ENCODE measurements at regions not wholly inside any gene's neighbourhood (a gene's known extent, or its start where the extent isn't known, plus 50 kb on each side); places are given as distances from the start of the nearest gene placed in this dataset.

DNA sequence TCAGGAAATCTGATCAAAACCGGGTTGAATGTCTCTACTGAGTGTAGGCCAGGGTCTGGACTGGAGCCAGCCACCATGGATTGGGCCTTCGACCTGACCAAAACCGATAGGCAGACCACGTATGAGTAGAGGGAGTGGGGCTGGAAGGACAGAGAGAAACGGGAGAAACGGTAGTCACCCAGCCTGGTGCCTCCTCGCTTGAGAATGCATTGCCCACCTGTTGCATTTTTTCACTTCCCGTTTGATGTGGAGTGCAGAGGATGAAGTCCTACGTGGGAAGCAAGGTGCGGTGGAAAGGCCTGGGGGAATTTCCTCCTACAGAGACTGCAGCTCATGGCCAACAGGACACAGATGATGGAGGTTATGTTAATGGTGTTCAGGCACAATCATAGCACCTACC lies 53.9 kb upstream of the ECI2 start:
- POLR2A ChIA-PET = no interaction called here
- H3K27me3 Mint-ChIP-seq = peaks cover 7% of the 10 kb centered on the region
- ATAC-seq (no peak), DNase-seq (no peak)
- TF ChIP-seq, protein P1, sequence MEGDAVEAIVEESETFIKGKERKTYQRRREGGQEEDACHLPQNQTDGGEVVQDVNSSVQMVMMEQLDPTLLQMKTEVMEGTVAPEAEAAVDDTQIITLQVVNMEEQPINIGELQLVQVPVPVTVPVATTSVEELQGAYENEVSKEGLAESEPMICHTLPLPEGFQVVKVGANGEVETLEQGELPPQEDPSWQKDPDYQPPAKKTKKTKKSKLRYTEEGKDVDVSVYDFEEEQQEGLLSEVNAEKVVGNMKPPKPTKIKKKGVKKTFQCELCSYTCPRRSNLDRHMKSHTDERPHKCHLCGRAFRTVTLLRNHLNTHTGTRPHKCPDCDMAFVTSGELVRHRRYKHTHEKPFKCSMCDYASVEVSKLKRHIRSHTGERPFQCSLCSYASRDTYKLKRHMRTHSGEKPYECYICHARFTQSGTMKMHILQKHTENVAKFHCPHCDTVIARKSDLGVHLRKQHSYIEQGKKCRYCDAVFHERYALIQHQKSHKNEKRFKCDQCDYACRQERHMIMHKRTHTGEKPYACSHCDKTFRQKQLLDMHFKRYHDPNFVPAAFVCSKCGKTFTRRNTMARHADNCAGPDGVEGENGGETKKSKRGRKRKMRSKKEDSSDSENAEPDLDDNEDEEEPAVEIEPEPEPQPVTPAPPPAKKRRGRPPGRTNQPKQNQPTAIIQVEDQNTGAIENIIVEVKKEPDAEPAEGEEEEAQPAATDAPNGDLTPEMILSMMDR (IDR thresholded peaks at IDR 0.05) = no peak
- H3K27ac Mint-ChIP-seq = no peak overlapping the region
- intact Hi-C loops (cut with micrococcal nuclease) = no loop called here
- peaks cover 4% of the 10 kb centered on the region for H3K9me3 Mint-ChIP-seq
- no peak overlapping the region for H3K4me3 Mint-ChIP-seq
- peaks cover 9% of the 10 kb centered on the region for H3K4me1 Mint-ChIP-seq (ENCODE audit: low read depth)
- CTCF ChIA-PET = interaction anchor here (0.6 kb wide), 1 partner anchor 54 kb away, joined by 7 read pairs; the partner anchor contains the start of gene ECI2
- no peaks in the 10 kb centered on the region for H3K36me3 Mint-ChIP-seq (ENCODE audit: low read depth)

DNA sequence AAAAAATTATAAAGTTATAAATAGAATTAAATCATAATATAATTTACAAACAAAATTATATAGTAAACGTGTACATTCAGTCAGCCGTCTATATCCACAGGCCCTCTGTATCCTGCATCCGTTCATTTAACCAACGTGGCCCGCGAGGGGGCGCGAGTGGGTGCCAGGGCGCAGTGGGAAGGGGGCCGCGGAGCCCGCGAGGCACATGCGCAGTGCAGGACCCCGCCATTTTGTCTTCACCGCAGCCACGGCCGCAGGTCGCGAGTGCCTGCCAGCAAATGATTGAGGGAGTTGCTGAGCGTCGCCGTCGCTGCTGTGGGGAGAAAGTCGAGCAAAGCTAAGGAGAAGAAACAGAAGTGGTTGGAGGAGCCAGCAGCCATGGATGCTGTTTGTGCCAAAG lies 53.4 kb upstream of the ECI2 start:
- ChIA-PET CTCF (interaction anchor here (0.6 kb wide), 1 partner anchor 53 kb away, joined by 7 read pairs; the partner anchor contains the start of gene ECI2), POLR2A (no interaction called here)
- TF ChIP-seq, protein P1 (IDR thresholded peaks at IDR 0.05) = no peak
- H3K4me1 Mint-ChIP-seq (ENCODE audit: low read depth) = peaks cover 9% of the 10 kb centered on the region
- intact Hi-C loops (cut with micrococcal nuclease) = no loop called here
- H3K9me3 Mint-ChIP-seq = peaks cover 4% of the 10 kb centered on the region
- no peak for ATAC-seq
- no peak for DNase-seq
- no peaks in the 10 kb centered on the region for H3K36me3 Mint-ChIP-seq (ENCODE audit: low read depth)
- H3K27me3 Mint-ChIP-seq = peaks cover 7% of the 10 kb centered on the region
- no peak overlapping the region for H3K4me3 Mint-ChIP-seq
- H3K27ac Mint-ChIP-seq = no peak overlapping the region

DNA sequence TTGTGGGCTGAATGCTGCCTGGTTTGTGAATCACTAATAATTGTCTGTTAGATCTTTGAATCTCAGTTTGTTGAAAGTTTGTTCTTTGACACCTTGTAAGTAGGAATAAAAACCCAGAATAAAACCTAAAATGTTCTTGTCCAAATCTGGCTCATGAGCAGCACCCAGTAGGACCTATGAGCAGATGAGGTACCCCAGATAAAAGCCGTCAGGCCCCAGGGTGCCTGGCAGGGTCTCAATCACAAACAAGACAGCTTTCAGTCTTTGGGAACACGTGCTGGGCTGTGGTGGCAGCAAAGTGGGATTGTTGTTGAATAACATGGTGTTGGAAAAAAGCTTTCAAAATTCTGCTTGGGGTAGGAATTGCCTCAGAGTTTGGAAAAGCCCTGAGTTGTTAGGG lies 52.1 kb upstream of the ECI2 start:
- POLR2A ChIA-PET = no interaction called here
- Mint-ChIP-seq H3K4me3 (no peak overlapping the region), H3K27me3 (peaks cover 8% of the 10 kb centered on the region), H3K4me1 (ENCODE audit: low read depth) (peaks cover 9% of the 10 kb centered on the region), H3K36me3 (ENCODE audit: low read depth) (no peaks in the 10 kb centered on the region), H3K27ac (no peak overlapping the region), H3K9me3 (peaks cover 4% of the 10 kb centered on the region)
- CTCF ChIA-PET = interaction anchor here (1.0 kb wide), 1 partner anchor 23 kb away, joined by 5 read pairs; no protein-coding TSS in a partner anchor
- DNase-seq (no peak), ATAC-seq (no peak)
- intact Hi-C loops (cut with micrococcal nuclease) = no loop called here
- TF ChIP-seq, protein P1 (IDR thresholded peaks at IDR 0.05) = no peak

DNA sequence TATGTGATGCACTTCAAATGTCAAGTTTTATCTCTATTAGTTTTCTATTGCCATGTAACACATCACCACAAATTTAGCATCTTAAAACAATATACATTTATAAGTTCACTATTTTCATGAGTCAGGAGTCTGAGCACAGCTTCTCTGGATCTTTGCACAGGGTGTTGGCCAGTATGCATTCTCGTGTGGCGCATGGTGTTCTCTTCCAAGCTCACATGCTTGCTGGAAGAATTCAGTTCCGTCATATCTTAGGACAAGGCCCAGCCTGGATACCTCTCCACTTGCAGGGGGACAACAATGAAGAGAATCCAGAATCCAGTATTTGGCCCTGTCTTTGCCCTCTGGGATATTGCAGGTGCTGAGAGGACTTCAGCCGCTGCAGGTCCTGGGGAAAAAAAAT lies 51.0 kb upstream of the ECI2 start:
- ChIA-PET CTCF (interaction anchor here (1.0 to 1.1 kb wide), 2 partner anchors 18 to 24 kb away, joined by 3 to 5 read pairs; no protein-coding TSS in a partner anchor), POLR2A (no interaction called here)
- TF ChIP-seq, protein P1 (IDR thresholded peaks at IDR 0.05) = no peak
- no peak overlapping the region for H3K4me3 Mint-ChIP-seq
- H3K4me1 Mint-ChIP-seq (ENCODE audit: low read depth) = peaks cover 9% of the 10 kb centered on the region
- intact Hi-C loops (cut with micrococcal nuclease) = no loop called here
- no peaks in the 10 kb centered on the region for H3K36me3 Mint-ChIP-seq (ENCODE audit: low read depth)
- H3K27me3 Mint-ChIP-seq = peaks cover 11% of the 10 kb centered on the region
- H3K9me3 Mint-ChIP-seq = peaks cover 4% of the 10 kb centered on the region
- no peak overlapping the region for H3K27ac Mint-ChIP-seq
- ATAC-seq (no peak), DNase-seq (no peak)

DNA sequence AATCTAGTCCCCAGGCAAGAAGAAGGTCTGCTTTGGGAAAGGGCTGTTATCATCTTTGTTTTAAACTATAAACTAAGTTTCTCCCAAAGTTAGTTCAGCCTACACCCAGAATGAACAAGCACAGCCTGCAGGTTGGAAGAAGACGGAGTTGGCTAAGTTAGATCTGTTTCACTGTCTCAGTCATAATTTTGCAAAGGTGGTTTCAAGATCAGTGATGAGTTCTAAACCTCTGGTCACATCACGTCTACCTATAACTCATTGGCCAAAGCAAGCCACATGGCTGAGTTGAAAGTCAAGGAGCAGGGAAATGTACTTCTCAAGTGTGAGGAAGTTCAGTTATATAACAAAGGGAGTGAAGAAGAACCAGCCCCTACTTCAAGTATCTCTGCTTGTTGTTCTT lies 50.5 kb upstream of the ECI2 start:
- DNase-seq (no peak), ATAC-seq (peak; percentile 49)
- POLR2A ChIA-PET = no interaction called here
- Mint-ChIP-seq H3K36me3 (ENCODE audit: low read depth) (no peaks in the 10 kb centered on the region), H3K4me1 (ENCODE audit: low read depth) (peaks cover 9% of the 10 kb centered on the region), H3K27ac (no peak overlapping the region), H3K4me3 (no peak overlapping the region), H3K27me3 (peaks cover 12% of the 10 kb centered on the region), H3K9me3 (peaks cover 4% of the 10 kb centered on the region)
- intact Hi-C loops (cut with micrococcal nuclease) = no loop called here
- TF ChIP-seq, protein P1 (IDR thresholded peaks at IDR 0.05) = no peak
- CTCF ChIA-PET = interaction anchor here (1.1 kb wide), 1 partner anchor 19 kb away, joined by 3 read pairs; no protein-coding TSS in a partner anchor

Measured in activated CD8-positive, alpha-beta T cell treated with anti-CD3 and anti-CD28 coated beads for 36 hours (primary cell).